ENCODE measurements at regions not wholly inside any gene's neighbourhood (a gene's known extent, or its start where the extent isn't known, plus 50 kb on each side); places are given as distances from the start of the nearest gene placed in this dataset.

DNA sequence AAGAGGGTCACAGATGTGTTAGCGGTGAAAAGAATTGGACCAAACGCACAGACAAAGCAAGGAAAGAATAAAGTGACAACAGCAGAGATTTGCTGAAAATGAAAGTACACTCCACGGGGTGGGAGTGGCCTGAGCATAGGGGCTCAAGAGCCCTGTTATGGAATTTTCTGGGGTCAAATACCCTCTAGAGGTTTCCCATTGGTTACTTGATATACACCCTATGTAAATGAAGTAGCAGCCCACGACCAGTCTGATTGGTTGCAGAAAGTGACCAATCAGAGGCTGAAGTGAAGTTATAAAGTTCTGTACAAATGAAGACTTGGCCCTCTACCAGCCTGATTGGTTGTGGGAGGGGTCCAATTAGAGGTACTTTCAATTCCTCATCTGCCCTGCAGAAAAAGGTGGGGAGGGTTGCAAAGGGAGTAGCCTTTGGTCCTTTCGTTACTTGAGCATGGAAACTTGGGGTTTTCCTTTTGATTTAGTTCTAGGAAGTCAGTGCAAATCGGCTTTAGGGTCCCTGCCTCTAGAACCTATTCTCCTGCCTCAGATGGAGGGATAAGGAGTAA, 125.6 kb upstream of the PRPS1L1 start:
- no peak for DNase-seq (ENCODE audit: low spot score)

DNA sequence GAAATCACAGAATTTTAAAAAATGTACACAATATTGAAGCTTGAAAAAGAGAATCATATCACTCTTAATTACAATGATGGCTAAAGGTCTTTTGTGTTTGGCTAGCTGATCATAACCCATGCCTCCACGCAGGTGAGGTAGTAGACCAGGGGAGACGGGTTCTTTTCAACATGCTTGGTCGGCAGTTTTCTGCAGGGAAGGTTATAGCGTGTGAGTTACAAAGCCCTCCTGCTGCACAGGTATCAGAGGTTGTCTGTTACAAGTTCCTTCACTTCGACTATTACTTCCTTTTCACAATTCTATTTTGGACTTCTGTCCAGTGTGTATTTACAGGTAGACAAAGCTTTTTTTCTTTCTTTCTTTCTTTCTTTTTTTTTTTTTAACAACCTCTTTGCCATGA, 127.1 kb upstream of the PRPS1L1 start:
- no peak for DNase-seq (ENCODE audit: low spot score)

DNA sequence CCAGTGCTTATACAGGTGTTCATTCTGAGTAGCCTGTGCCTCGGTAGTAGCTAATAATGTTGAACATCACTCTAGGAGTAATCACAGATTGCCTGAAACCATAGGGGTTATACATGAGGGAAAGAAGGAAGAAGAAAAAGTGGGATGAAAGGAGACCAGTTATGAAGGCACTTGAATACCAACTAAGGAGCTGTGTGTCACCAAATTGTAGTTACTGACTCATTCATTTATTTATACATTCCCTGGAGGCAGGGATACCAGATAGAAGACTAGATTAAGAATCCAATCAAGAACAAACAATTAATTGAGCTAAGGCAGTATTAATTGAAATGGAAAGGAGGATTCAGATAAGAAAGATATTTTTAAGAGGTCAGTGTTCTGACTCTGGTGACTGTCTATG, 129.6 kb upstream of the PRPS1L1 start:
- DNase-seq (ENCODE audit: low spot score): no peak

DNA sequence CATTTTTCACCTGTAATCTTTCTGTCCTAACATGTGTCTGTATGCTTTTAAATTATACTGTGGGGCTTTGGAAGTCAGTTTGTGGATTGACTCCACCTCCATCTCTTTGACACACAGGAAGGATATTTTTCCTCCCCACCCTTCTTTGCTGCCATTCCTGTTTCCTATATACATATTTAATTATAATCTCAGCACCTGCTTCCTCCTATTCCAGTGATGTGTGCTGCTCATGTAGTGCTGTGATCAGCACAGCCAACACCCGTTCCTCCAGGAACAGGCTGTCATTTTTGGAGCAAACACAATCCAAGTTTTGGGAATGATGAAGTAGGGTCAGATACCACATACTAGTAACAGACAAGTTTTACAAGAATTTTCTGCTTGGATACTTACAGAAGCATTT, 135.0 kb upstream of the PRPS1L1 start:
- DNase-seq (ENCODE audit: low spot score): no peak

DNA sequence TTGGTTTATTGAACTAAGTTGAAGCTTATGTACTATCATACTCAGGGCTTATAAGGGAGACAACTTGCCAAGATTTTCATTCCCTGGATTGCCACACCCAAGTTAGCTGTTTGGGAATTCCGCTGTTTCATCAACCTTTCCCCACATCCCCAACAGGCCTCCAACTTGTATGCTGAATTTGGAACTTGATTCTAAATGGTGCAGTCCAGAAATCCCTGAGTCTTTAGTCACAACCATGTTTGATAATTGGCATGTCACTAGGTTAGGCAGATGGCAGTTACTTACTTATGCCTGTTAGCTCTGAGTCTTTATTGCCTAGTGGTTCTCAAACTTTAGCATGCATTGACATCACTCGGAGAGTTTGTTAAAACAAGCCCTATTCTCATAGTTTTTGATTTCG, 135.4 kb upstream of the PRPS1L1 start:
- no peak for DNase-seq (ENCODE audit: low spot score)

DNA sequence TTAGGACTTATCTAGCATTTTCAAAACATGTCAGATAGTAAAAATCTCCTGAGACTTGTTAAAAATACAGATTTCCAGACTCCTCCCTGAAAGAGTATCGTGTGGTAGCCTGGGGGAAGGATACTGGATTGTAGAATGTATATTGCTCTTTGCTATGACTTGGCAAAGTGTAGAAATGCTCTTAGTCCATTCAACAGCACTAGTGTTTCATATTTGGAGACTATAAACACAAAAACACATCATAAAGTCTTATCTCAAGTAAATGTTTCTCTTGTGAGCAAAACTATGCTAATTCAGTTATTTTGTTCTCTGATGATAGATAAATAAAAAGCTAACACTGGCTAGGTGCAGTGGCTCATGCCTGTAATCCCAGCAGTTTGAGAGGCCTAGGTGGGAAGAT, 137.5 kb upstream of the PRPS1L1 start:
- DNase-seq (ENCODE audit: low spot score): no peak

DNA sequence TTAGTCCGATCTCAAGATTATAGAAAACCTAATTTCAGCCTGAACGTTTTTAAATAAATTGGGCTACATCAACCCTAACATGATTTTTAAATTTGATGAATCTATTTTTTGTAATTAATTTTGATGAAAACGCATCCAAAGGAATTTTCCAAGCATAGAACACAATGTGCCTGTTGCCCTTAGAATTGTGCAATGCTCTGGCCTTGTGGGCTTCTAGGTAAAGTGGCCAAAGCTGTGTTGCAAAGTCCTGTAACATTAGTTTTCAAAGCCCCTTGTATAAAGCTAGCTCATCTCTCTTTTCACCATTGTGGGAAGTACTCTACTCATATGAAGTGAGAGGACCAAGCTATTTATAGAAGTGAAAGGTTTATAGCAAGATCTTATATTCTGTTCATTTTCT, 138.4 kb upstream of the PRPS1L1 start:
- no peak for DNase-seq (ENCODE audit: low spot score)

DNA sequence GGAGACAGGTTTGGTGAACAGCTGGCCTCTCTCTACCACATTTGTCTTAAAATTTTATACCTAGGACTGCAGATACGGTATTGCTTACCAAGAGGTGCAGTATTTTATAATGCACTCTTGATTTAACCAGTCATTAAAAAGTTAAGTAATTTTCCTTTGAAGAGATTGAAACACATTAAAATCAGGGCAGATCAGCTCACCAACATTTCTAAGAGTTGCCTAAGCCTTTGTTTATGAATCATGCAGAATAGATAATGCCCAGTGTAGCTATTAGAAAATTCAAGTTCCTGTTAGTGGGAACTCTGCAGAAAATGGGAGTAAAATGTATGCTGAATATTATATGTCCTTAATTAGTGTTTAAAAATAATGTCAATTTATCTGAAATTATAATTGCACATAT, 140.2 kb upstream of the PRPS1L1 start:
- DNase-seq (ENCODE audit: low spot score): no peak

DNA sequence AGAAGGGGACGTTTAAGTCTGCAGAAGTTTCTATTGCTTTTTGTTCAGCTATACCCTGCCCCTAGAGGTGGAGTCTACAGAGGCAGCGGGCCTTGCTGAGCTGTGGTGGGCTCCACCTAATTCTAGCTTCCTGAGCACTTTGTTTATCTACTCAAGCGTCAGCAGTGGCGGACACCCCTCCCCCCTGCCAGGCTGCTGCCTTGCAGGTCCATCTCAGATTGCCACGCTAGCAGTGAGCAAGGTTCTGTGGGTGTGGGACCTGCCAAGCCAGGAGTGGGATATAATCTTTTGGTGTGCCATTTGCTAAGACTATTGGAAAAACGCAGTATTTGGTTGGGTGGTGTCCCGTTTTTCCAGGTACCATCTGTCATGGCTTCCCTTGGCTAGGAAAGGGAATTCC, 147.3 kb upstream of the PRPS1L1 start:
- DNase-seq (ENCODE audit: low spot score): no peak

DNA sequence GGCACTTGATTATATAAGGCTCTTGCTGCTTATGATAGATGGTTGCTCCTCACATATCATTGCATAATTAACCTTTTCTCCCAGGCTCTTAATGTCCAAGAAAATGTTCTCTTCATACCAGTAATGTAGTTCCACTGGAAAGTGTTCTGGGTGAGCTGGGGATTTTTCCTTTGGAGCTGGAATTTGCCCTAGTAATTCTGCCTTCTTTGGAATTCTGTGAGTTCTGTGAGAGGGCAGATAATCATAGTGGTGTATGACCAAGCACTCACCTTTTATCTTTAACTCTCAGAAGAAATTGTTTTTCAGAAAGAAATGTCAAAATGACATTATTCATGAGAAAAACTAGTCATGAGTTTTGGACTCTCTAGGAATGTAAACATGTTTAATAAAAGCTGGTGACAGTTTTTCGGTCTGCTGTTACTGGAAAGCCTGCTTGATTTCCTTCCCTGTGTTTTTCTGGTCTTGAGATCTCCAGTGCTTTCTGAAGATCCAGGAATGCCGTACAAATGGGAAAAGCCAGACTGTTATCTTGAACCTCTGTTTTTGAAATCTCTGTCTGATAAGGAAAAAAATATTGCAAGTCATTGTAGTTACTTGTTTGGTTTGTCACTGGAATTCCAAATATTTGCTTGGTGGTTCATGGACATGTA, 148.3 kb upstream of the PRPS1L1 start:
- DNase-seq (ENCODE audit: low spot score): no peak

DNA sequence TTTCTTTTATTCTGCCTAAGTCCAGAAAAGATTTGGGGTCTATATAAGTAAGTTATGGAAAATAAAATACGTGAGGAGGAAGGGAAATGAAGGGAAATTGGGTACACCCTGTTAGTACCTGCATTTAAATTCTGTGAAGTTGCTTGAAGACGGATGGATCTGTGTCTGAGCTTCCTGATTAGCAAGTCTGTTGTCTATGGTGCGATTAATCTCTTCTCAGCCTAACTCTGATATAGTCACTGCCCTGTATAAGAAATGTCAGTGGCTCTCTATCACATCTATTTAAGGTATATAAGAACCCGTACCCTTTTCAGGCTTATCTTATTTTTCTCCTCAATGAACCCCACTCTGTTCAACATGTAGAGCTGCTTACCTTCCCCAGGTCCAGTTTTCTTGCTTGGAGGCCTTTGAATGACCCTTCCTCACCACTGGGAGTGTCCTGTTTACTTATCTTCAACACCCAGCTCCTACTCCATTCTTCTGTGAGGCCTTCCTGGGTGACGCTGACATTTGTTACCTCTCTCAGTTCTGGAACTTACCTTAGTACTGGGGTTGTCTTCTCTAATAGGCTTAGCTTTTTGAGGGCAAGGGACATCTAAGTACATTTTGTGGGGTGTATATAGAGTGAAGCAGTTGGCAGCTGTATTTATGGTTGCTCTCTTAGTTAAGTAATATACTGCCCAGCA, 149.6 kb upstream of the PRPS1L1 start:
- no peak for DNase-seq (ENCODE audit: low spot score)

DNA sequence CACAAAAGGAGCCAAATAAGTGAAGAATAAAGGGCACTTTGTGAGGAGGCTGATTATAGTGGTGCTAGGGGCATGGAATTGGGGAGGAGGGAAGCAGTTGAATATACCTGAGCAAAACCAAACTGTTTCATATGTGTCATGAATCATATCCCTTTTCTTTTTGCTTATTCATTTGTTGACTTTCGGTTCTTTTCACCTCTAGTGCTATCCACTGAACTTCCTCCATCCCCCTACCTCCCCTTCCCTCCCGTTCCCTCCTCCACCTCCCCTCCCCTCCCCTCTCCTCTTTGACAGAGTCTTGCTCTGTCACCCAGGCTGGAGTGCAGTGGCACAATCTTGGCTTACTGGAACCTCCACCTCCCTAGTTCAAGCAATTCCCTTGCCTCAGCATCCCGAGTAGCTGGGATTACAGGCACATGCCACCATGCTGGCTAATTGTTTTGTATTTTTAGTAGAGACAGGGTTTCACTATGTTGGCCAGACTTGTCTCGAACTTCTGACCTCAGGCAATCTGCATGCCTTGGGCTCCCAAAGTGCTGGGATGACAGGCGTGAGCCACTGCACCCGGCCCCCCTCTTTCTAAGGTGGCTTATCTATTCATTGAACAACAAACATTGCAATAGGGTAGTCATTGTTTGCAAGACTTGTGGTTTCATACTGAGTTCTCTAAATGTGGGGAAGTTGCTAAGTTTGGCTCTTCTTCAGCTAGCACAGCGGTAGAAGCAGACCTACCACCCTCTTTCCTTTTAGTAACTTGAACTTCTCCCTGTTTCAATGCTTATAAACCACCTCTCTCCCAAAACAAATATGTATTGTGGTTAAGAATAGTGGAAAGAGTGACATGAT, 150.4 kb upstream of the PRPS1L1 start:
- no peak for DNase-seq (ENCODE audit: low spot score)

DNA sequence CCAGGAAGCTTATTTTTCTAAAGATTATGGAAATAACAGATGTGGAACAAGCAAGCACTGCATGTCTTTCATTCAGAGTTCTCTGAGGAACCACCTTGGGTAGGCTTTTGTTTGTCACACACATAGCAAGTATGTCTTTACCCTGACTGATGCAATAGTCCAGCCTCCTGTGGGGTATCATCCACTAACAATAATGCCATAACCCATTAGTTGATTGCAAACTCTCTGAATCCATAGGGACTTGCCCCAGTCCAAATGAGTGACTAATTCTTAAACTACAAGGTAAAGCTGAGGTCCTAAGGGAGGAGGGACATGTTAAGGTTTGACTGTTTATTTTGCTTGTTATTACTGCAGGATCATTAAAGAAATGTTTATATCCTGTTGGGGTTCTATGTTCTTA, 151.4 kb upstream of the PRPS1L1 start:
- DNase-seq (ENCODE audit: low spot score): no peak

DNA sequence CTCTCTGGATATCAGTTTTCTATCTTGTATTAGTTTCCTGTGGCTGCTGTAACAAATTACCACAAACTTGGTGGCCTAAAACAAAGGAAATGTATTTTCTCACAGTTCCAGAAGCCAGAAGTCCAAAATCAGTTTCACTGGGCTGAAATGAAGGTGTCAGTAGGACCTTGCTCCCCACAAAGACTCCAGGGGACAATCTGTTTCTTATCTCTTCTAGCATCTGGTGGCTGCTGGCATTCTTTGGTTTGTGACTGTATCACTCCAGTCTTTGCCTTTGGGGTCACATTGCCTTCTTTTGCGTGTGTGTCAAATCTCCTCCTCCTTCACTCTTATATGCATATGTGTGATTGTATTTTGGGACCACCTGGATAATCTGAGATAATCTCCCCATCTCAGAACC, 153.0 kb upstream of the PRPS1L1 start:
- DNase-seq (ENCODE audit: low spot score): no peak

DNA sequence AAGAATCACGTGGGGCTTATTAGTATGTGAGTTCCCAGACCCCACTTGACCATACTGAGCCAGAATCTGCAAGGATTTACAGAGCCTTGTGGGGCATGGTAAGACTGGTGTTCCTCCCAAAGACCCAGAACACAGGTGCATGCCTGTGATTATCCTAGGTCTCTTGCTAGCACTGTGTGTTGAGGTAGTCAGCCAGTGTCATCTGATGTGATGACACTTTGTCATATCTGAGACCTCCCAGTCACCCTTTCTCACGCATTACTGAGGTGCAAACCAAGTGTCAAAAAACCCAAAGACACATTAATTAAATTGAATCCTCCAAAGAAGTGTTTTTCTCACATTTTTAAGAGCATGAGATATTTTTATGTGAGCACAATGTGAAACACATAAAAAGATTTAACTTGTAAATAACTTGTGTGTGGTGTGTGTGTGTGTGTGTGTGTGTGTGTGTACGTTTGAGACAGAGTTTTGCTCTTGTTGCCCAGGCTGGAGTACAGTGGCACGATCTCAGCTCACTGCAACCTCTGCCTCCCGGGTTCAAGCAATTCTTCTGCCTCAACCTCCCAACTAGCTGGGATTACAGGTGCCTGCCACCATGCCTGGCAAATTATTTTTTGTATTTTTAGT, 162.0 kb upstream of the PRPS1L1 start:
- DNase-seq (ENCODE audit: low spot score): no peak

DNA sequence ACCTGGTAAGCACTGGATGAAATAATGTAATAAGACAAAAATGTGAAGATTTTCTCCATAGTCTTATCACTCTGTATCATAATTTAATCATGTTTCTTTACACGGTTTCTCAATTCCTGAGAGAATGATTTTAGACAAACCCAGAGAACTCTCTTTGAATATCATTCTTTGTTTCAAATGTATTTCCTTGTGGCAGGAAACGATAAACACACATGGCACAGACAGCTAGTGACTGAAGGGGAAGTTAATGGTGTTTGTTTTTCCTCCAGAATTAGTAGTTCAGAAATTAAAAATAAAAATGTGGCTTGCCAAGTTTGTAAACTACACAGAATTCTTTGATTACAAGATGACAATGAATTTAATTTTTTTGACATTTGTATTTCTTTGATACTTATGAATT, 163.7 kb upstream of the PRPS1L1 start:
- no peak for DNase-seq (ENCODE audit: low spot score)

DNA sequence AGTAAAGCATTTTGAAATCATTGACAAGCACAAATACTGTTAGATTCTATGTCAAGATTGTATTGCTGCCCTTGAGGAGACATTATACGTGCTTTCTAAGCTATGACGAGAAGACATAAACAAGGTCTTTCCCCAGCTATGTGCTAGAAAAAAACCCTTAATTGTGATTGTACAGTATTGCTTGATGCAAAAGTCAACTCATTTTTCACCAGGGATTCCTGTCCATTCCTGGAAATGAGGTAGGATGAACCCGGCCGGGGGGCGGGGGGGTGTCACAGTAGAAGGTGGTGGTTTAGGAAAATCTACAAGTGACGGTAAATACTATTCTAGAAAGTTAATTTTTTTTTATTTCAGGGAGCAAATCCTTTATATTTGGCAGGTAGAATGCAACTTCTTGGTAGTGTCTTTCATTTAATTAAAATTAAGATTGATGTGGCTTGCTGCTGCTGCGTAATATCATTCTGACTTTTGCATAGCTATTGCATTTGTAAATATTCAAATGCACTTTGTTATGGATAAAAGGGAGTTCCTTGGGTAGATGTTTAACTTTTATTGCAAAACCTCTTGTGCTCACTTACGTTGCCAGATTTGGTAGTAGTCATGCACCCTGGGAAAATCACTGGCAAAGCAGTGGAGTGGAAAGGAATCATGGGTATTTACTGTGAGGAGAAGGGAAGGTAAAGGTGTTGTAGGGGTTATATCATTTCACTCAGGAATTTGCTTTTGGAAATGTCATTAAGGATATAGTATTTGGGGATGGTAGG, 164.4 kb upstream of the PRPS1L1 start:
- no peak for DNase-seq (ENCODE audit: low spot score)

DNA sequence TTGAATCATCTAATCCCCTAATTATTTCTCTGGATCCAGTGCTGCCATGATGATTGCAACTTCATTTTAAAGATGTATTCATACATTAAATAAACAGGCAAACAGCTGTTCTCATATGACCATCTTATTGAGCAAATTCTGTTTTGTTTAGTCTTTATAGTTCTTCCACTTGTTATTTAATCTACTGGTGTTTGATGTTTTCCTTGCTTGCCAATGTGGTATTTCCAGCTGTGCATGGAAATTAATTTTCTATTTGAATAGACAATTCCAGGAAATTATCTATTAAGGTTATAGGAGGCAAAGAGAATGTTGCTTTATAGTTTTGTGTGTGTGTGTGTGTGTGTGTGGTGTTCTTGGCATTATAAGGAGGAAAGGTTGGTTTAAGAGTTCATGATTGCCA, 167.0 kb upstream of the PRPS1L1 start:
- no peak for DNase-seq (ENCODE audit: low spot score)

DNA sequence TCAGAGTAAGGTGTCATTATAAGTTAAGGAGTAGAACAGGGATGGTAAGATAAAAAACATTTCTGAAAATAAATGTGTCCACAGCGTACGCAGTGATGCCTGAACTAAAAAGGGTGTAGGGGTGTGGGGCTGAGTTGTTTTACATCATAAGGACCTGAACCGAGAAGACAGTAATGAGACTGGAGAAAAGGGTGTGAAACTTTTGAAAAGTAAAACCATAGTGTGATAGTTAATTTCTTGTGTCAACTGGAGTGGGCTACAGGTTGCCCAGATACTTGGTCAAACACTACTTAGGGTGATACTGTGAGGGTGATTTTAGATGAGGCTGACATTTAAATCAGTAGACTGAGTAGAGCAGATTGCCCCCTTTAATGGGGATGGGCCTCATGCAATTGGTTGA, 169.0 kb upstream of the PRPS1L1 start:
- no peak for DNase-seq (ENCODE audit: low spot score)

DNA sequence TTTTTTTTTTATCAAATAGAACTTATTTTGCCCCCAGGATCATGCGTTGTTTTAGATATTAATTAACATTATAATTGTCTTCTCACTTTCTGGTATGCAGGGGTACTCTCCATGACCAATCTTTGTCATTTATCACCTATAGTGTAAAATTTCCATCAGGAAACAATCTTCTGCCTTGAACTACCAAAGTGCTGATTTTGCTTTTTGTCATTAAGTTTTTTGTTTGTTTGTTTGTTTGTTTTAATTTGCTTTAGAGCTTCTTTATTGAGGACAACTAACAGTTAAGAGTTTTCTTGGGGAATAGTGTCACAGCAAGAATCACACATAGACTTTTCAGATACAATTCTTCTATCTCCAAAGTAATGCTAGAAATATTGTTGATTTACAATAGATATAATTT, 171.2 kb upstream of the PRPS1L1 start:
- DNase-seq (ENCODE audit: low spot score): no peak

DNA sequence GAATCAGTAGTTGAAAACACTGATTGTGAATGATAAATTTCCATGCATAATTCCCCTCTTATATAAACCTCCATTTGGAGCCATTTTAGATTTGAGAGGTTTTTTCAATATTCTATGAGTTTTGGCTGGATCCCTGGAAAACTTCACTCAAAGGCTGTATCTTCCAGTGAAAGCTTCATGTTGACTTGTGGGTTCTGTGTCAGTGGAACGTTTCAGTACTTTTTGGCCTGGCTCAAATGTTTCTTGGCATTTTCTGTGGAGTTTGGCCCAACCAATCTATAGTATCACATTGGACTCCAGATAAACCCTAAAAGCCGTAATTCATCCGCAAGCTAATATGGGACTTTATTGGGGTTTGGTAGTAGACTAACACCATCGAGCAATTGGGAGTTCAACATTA, 172.6 kb upstream of the PRPS1L1 start:
- DNase-seq (ENCODE audit: low spot score): no peak

DNA sequence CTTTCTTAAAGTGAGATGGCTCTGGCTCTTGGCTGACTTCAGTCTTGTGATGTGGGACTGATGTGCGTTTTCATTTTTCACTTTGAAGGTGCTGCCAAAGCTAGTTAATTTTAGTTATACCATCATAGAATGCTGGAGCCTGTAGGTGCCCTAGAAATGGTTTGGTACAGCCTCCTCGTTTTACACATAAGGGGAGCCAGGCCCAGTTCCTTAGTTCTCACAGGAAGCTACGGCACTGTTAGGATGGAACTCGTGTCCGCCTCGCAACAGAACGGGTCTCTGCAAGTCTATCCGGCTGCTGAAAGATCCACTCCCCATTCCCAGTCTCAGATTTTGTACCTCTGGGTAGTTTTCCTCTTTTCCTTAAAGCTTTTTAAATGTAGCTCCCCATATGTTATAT, 173.2 kb upstream of the PRPS1L1 start:
- DNase-seq (ENCODE audit: low spot score): no peak
